ENCODE measurements at regions not wholly inside any gene's neighbourhood (a gene's known extent, or its start where the extent isn't known, plus 50 kb on each side); places are given as distances from the start of the nearest gene placed in this dataset.
"Not testable (repeated sequence)": the region's sequence is repeated elsewhere in the genome, so short reads cannot be mapped to it uniquely, and the experiment has no call there.

GRCh38 chr3:96483781-96484180 lies 330.6 kb upstream of the EPHA6 start:
- no peak for DNase-seq (ENCODE audit: low spot score)

GRCh38 chr3:96488708-96489107 lies 325.7 kb upstream of the EPHA6 start:
- no peak for DNase-seq (ENCODE audit: low spot score)

GRCh38 chr3:96491023-96491422 lies 323.4 kb upstream of the EPHA6 start:
- DNase-seq (ENCODE audit: low spot score), result no peak

GRCh38 chr3:96491868-96492267 lies 322.5 kb upstream of the EPHA6 start:
- no peak for DNase-seq (ENCODE audit: low spot score)

- DNase-seq (ENCODE audit: low spot score), result no peak
These were observed 304.1 kb upstream of the EPHA6 start for GRCh38 chr3:96510334-96510733.

- no peak for DNase-seq (ENCODE audit: low spot score)
These were observed 277.2 kb upstream of the EPHA6 start for GRCh38 chr3:96537165-96537564.

- DNase-seq (ENCODE audit: low spot score), result no peak
These were observed 276.2 kb upstream of the EPHA6 start for GRCh38 chr3:96538186-96538585.

- DNase-seq (ENCODE audit: low spot score), result no peak
These were observed 266.3 kb upstream of the EPHA6 start for GRCh38 chr3:96548073-96548472.

GRCh38 chr3:96576935-96577334 lies 237.5 kb upstream of the EPHA6 start:
- no peak for DNase-seq (ENCODE audit: low spot score)

- DNase-seq (ENCODE audit: low spot score), result no peak
These were observed 230.3 kb upstream of the EPHA6 start for GRCh38 chr3:96584066-96584465.

- DNase-seq (ENCODE audit: low spot score), result not testable (repeated sequence)
These were observed 207.5 kb upstream of the EPHA6 start for GRCh38 chr3:96606865-96607264.

- DNase-seq (ENCODE audit: low spot score), result no peak
These were observed 194.9 kb upstream of the EPHA6 start for GRCh38 chr3:96619475-96619874.

GRCh38 chr3:96622878-96623277 lies 191.5 kb upstream of the EPHA6 start:
- DNase-seq (ENCODE audit: low spot score), result no peak

GRCh38 chr3:96631050-96631449 lies 183.3 kb upstream of the EPHA6 start:
- DNase-seq (ENCODE audit: low spot score), result no peak

- no peak for DNase-seq (ENCODE audit: low spot score)
These were observed 167.8 kb upstream of the EPHA6 start for GRCh38 chr3:96646596-96646995.

- no peak for DNase-seq (ENCODE audit: low spot score)
These were observed 156.7 kb upstream of the EPHA6 start for GRCh38 chr3:96657710-96658109.

- DNase-seq (ENCODE audit: low spot score), result not testable (repeated sequence)
These were observed 142.4 kb upstream of the EPHA6 start for GRCh38 chr3:96671861-96672595.

GRCh38 chr3:96677156-96677555 lies 137.2 kb upstream of the EPHA6 start:
- no peak for DNase-seq (ENCODE audit: low spot score)

GRCh38 chr3:96678325-96678724 lies 136.1 kb upstream of the EPHA6 start:
- no peak for DNase-seq (ENCODE audit: low spot score)

- no peak for DNase-seq (ENCODE audit: low spot score)
These were observed 113.8 kb upstream of the EPHA6 start for GRCh38 chr3:96700322-96701315.

- no peak for DNase-seq (ENCODE audit: low spot score)
These were observed 108.5 kb upstream of the EPHA6 start for GRCh38 chr3:96705895-96706294.

GRCh38 chr3:96706509-96706908 lies 107.9 kb upstream of the EPHA6 start:
- no peak for DNase-seq (ENCODE audit: low spot score)

GRCh38 chr3:96711816-96712215 lies 102.6 kb upstream of the EPHA6 start:
- no peak for DNase-seq (ENCODE audit: low spot score)

All from pons (tissue), 1 donor.